NB4 (cell line): ENCODE measurements at regions not wholly inside any gene's neighbourhood (a gene's known extent, or its start where the extent isn't known, plus 50 kb on each side); places are given as distances from the start of the nearest gene placed in this dataset.

Experiments
- POLR2A ChIP-seq: IDR thresholded peaks from 2 replicates; pipeline ENCODE4 v1.6.1; 2011; ENCODE audit warnings: mild to moderate bottlenecking; ENCODE audit not compliant: insufficient read length; ENCODE audit errors: extremely low read depth
- TF ChIP-seq, protein P1 (sequence below): IDR thresholded peaks from one replicate; pipeline ENCODE4 v1.5.1; 2012; ENCODE audit warnings: low read depth, low read length

DNA sequence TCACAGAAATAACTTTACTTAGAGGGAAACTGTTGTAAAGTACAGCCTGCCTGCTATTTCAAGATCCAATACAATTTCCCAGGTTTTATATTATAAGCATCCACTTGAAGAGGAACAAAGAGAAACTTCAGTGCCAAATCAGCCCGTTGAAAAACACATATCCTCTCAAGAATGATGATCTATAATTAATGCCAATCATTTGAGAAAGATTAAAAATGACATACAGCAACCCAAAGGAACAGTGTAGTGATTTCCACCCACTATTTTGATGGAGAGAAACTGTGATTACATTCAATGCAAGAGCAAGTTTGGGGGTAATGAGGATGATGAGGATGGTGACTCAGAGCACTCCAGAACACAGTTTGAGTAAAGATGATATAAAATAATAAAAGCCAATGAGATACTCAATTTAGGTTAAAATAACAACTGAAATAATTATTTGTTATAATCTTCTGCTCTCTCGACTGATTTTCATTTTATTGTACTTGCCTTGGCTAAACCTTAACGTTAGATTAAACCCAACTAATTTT lies 715.5 kb downstream of the NCAM2 start:
- no peak for TF ChIP-seq POLR2A
- TF ChIP-seq, protein P1, sequence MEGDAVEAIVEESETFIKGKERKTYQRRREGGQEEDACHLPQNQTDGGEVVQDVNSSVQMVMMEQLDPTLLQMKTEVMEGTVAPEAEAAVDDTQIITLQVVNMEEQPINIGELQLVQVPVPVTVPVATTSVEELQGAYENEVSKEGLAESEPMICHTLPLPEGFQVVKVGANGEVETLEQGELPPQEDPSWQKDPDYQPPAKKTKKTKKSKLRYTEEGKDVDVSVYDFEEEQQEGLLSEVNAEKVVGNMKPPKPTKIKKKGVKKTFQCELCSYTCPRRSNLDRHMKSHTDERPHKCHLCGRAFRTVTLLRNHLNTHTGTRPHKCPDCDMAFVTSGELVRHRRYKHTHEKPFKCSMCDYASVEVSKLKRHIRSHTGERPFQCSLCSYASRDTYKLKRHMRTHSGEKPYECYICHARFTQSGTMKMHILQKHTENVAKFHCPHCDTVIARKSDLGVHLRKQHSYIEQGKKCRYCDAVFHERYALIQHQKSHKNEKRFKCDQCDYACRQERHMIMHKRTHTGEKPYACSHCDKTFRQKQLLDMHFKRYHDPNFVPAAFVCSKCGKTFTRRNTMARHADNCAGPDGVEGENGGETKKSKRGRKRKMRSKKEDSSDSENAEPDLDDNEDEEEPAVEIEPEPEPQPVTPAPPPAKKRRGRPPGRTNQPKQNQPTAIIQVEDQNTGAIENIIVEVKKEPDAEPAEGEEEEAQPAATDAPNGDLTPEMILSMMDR: no peak
